ENCODE measurements at regions not wholly inside any gene's neighbourhood (a gene's known extent, or its start where the extent isn't known, plus 50 kb on each side); places are given as distances from the start of the nearest gene placed in this dataset.

GRCh38 chr2:189951791-189952535 lies 110.6 kb downstream of the MSTN start:
- TF ChIP-seq, protein P1, sequence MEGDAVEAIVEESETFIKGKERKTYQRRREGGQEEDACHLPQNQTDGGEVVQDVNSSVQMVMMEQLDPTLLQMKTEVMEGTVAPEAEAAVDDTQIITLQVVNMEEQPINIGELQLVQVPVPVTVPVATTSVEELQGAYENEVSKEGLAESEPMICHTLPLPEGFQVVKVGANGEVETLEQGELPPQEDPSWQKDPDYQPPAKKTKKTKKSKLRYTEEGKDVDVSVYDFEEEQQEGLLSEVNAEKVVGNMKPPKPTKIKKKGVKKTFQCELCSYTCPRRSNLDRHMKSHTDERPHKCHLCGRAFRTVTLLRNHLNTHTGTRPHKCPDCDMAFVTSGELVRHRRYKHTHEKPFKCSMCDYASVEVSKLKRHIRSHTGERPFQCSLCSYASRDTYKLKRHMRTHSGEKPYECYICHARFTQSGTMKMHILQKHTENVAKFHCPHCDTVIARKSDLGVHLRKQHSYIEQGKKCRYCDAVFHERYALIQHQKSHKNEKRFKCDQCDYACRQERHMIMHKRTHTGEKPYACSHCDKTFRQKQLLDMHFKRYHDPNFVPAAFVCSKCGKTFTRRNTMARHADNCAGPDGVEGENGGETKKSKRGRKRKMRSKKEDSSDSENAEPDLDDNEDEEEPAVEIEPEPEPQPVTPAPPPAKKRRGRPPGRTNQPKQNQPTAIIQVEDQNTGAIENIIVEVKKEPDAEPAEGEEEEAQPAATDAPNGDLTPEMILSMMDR (IDR thresholded peaks at IDR 0.05; ENCODE audit: unreplicated experiment) = no peak
- peaks cover 4% of the 10 kb centered on the region for H3K4me1 Mint-ChIP-seq (ENCODE audit: low read depth)

DNA sequence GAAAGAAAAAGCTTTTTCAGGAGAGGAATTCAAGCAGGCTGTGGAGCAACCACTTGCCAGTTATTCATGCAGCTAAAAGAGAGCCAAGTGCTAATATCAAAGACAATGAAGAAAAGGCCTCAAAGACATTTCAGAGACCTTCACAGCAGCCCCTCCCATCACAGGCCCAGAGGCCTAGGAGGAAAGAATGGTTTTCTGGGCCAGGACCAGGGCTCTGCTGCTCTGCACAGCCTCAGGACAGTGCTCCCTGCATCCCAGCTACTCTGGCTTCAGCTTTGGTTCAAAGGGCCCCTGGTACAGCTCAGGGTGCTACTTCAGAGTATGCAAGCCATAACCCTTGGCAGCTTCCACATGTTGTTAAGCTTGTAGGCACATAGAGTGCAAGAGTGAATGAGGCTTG lies 119.5 kb downstream of the MSTN start:
- Mint-ChIP-seq H3K36me3 (ENCODE audit: insufficient read depth) (peaks cover 1% of the 10 kb centered on the region), H3K4me1 (ENCODE audit: low read depth) (no peaks in the 10 kb centered on the region), H3K4me3 (ENCODE audit: low read depth) (no peak overlapping the region), H3K27me3 (no peaks in the 10 kb centered on the region), H3K9me3 (ENCODE audit: low read depth) (peaks cover 42% of the 10 kb centered on the region), H3K27ac (no peak overlapping the region)
- DNase-seq (ENCODE audit: low spot score, unreplicated experiment) = no peak
- TF ChIP-seq, protein P1 (IDR thresholded peaks at IDR 0.05; ENCODE audit: unreplicated experiment) = no peak

More at GRCh38 chr2:189951791-189952535, 110.6 kb downstream of the MSTN start:
- DNase-seq (ENCODE audit: low spot score, unreplicated experiment) = no peak
- H3K36me3 Mint-ChIP-seq (ENCODE audit: insufficient read depth) = no peaks in the 10 kb centered on the region
- H3K27me3 Mint-ChIP-seq = no peaks in the 10 kb centered on the region
- H3K9me3 Mint-ChIP-seq (ENCODE audit: low read depth) = no peaks in the 10 kb centered on the region
- H3K4me3 Mint-ChIP-seq (ENCODE audit: low read depth) = no peak overlapping the region
- H3K27ac Mint-ChIP-seq = no peak overlapping the region

DNA sequence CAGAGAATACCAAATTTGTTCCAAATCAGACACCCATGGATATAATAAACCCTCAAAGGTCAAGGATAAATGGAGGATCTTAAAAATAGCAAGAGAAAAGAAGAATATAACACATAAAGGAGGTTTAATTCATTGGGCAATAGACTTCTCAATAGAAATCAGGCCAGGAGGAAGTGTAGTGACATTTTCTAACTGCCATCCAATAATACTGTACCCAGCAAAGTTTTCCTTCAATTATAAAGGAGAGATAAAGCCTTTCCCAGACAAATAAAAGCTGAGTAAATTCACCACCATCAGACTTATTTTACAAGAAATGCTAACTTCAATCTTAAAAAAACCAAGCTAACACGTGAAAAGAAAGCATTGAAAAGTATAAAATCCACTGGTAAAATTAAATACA lies 121.6 kb downstream of the MSTN start:
- Mint-ChIP-seq H3K4me1 (ENCODE audit: low read depth) (no peaks in the 10 kb centered on the region), H3K4me3 (ENCODE audit: low read depth) (no peak overlapping the region), H3K36me3 (ENCODE audit: insufficient read depth) (peaks cover 1% of the 10 kb centered on the region), H3K27ac (no peak overlapping the region), H3K9me3 (ENCODE audit: low read depth) (peaks cover 42% of the 10 kb centered on the region), H3K27me3 (no peaks in the 10 kb centered on the region)
- TF ChIP-seq, protein P1 (IDR thresholded peaks at IDR 0.05; ENCODE audit: unreplicated experiment) = no peak
- no peak for DNase-seq (ENCODE audit: low spot score, unreplicated experiment)

GRCh38 chr2:189937691-189938090 lies 124.8 kb downstream of the MSTN start:
- Mint-ChIP-seq H3K36me3 (ENCODE audit: insufficient read depth) (peaks cover 1% of the 10 kb centered on the region), H3K4me3 (ENCODE audit: low read depth) (no peak overlapping the region), H3K27me3 (no peaks in the 10 kb centered on the region), H3K9me3 (ENCODE audit: low read depth) (peaks cover 28% of the 10 kb centered on the region), H3K4me1 (ENCODE audit: low read depth) (no peaks in the 10 kb centered on the region), H3K27ac (no peak overlapping the region)
- TF ChIP-seq, protein P1 (IDR thresholded peaks at IDR 0.05; ENCODE audit: unreplicated experiment) = no peak
- DNase-seq (ENCODE audit: low spot score, unreplicated experiment) = no peak

GRCh38 chr2:189933911-189934399 lies 128.6 kb downstream of the MSTN start:
- no peaks in the 10 kb centered on the region for H3K36me3 Mint-ChIP-seq (ENCODE audit: insufficient read depth)
- H3K9me3 Mint-ChIP-seq (ENCODE audit: low read depth) = peaks cover 3% of the 10 kb centered on the region
- no peak for DNase-seq (ENCODE audit: low spot score, unreplicated experiment)

More at GRCh38 chr2:189933911-189934399, 128.6 kb downstream of the MSTN start:
- TF ChIP-seq, protein P1 (IDR thresholded peaks at IDR 0.05; ENCODE audit: unreplicated experiment) = no peak
- no peaks in the 10 kb centered on the region for H3K27me3 Mint-ChIP-seq
- H3K4me3 Mint-ChIP-seq (ENCODE audit: low read depth) = no peak overlapping the region
- H3K4me1 Mint-ChIP-seq (ENCODE audit: low read depth) = no peaks in the 10 kb centered on the region
- H3K27ac Mint-ChIP-seq = no peak overlapping the region

All from progenitor cell of endocrine pancreas (in vitro differentiated cells).